GM12864 (cell line): ENCODE measurements at regions not wholly inside any gene's neighbourhood (a gene's known extent, or its start where the extent isn't known, plus 50 kb on each side); places are given as distances from the start of the nearest gene placed in this dataset.
"Not testable (repeated sequence)": the region's sequence is repeated elsewhere in the genome, so short reads cannot be mapped to it uniquely, and the experiment has no call there.

ENCODE experiments used
- DNase-seq: peaks from one replicate; pipeline ENCODE4 v3.0.0-alpha.2; 2011; ENCODE audit warnings: low read depth
- H3K4me3 ChIP-seq: 2 replicates; pipeline ENCODE4 v1.5.1; 2011; ENCODE audit warnings: mild to moderate bottlenecking, low read depth, low read length, control low read depth
- TF ChIP-seq, protein P1 (sequence below): IDR thresholded peaks from 2 replicates; pipeline ENCODE4 v1.5.1; 2011; ENCODE audit warnings: low read depth, mild to moderate bottlenecking, moderate library complexity, low read length, control low read depth, inconsistent platforms; ENCODE audit errors: missing control alignments

DNA sequence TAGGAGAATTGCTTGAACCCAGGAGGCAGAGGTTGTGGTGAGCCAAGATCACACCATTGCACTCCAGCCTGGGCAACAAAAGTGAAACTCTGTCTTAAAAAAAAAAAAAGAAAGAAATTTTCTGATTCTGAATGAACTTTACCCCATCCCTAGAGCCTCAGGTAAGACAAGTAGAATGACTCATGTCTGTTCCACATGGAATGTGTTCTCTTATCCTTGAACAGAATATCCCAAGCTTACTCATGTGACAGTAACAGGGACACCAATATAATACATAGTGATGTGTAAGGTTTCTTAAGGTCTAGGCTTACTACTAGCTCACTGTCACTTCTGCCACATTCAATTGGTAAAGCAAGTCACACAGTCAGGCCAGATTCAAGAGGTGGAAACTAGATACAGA, 219.6 kb upstream of the BTBD3 start:
- DNase-seq: no peak
- TF ChIP-seq, protein P1, sequence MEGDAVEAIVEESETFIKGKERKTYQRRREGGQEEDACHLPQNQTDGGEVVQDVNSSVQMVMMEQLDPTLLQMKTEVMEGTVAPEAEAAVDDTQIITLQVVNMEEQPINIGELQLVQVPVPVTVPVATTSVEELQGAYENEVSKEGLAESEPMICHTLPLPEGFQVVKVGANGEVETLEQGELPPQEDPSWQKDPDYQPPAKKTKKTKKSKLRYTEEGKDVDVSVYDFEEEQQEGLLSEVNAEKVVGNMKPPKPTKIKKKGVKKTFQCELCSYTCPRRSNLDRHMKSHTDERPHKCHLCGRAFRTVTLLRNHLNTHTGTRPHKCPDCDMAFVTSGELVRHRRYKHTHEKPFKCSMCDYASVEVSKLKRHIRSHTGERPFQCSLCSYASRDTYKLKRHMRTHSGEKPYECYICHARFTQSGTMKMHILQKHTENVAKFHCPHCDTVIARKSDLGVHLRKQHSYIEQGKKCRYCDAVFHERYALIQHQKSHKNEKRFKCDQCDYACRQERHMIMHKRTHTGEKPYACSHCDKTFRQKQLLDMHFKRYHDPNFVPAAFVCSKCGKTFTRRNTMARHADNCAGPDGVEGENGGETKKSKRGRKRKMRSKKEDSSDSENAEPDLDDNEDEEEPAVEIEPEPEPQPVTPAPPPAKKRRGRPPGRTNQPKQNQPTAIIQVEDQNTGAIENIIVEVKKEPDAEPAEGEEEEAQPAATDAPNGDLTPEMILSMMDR: no peak
- no peak overlapping the region for H3K4me3 ChIP-seq

DNA sequence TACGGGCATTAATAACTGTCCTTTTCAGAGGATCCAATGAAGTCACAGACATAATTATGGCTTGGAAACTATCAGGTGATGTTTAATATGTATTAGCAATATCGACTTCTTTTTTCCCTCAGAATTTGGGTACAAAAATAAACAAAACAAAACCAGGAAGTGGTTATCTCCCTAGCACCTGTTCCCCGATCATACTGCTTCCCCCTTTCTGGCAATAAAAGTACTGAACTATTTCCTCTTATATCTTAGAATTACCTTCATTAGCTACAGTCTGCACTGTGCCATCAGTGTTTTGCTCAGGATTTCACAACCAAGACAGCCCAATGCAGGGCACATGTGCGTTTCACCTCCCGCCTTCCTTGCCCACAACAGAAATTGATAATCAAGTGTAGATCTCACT, 216.9 kb upstream of the BTBD3 start:
- H3K4me3 ChIP-seq: no peak overlapping the region
- TF ChIP-seq, protein P1: no peak
- DNase-seq: no peak

DNA sequence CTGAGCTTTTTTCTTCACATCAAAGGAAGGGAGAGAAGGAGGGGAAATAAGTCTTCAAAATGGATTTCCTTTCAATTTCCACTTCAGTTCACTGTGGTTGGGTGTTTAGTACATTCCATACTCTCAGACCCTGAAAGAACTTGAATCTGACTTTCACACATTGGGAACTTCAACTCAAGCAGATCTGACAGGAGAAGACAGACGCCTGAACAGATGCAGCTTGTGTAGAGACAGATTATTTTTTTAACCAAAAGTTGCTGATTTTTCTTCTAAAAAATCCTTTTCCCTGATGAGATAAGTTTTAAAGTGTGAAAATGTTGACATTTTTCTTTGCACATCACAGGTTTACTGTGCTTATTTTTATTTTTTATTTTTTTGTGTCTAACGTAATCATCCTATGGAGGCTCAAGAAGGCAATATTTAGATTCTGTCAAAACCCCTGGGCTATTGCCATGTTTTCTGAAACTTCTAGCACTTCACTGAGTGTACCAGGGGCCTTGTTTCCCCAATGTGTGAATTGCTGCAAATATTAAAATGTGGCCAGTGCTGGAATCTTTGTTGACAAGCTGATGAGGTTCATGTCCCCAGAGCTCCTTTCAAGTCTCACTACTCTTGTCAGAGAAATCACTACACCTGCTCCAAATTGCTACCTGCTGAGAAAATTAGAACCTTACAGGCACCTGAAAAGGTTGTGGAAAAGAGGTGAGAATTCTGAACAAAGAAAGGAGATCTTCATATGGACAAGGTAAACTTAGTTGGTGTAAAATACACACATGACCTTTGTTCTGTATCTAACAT, 214.8 kb upstream of the BTBD3 start:
- no peak overlapping the region for H3K4me3 ChIP-seq
- no peak for DNase-seq
- TF ChIP-seq, protein P1: no peak

DNA sequence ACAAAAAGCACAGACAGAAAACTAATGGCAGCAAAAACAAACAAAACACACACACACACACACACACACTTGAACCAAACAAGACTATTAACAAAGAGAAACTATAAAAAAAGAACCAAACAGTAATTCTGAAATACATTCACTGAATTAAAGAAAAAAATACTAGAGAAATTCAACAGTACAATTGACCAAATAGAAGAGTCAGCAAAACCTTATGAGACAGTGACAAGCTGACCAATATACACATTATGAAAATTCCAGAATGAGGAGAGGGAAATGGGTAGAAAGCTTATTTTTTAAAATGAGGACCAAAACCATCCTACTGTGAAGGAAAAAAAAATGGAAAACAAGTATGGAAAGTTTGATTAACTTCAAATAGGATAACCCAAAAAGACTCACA, 212.2 kb upstream of the BTBD3 start:
- no peak for DNase-seq
- H3K4me3 ChIP-seq: no peak overlapping the region
- TF ChIP-seq, protein P1: no peak

DNA sequence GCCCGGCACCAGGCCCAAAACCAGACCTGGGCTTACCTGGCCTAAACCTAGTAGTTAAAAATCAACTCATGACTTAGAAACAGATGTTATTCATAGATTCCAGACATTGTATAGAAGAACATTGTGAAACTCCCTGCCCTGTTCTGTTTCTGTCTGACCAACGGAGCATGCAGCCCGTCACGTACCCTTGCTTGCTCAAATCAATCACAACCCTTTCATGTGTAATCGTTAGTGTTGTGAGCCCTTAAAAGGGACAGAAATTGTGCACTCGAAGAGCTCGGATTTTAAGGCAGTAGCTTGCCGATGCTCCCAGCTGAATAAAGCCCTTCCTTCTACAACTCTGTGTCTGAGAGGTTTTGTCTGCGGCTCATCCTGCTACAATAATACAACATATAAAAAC, 209.5 kb upstream of the BTBD3 start:
- not testable (repeated sequence) for DNase-seq, H3K4me3 ChIP-seq

DNA sequence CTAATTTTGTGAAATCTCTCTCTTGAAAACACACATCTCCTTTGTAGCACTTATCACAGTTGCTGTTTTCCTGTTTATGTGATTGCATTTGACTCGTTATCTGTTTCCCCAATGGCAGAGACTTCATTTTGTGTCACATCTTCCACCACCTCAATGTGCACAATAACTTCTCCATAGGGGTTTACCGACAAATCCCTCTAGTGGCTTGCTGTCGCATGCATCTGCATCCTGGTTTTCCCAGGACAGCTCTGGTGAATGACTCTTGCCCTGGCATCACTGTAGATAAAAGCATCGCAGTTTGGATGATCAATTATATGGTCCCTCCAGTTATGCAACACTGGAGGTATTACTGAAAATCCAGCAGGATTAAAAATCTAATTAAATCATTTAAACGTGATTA, 206.5 kb upstream of the BTBD3 start:
- no peak overlapping the region for H3K4me3 ChIP-seq
- DNase-seq: no peak
- TF ChIP-seq, protein P1: no peak

DNA sequence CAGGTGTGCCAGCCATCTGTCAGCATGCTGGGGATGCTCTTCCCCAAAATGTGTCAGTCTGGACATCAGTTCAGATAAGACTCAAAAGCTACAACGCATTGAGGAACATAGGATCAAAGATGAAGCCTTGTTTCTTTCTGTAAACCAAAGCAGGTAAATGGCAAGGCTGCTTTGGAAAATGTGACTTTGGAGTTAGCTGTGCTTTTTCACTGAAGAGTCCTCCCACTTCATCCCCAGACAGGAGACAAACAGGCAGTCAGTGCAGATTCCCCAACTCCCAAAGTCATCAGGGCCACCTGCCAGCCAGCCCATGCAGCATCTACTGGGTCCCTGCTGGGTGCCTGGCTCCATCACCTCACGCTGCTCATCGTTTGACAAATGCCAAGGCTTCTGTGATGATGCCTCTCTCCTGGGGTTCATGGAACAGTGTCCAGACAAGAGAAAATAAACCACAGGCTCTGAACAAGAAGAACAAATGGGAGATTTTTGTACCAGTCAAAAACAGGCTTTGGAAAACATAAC, 205.0 kb upstream of the BTBD3 start:
- no peak overlapping the region for H3K4me3 ChIP-seq
- no peak for DNase-seq
- TF ChIP-seq, protein P1: no peak
